Mammary epithelial cell (primary cell): ENCODE measurements at regions not wholly inside any gene's neighbourhood (a gene's known extent, or its start where the extent isn't known, plus 50 kb on each side); places are given as distances from the start of the nearest gene placed in this dataset.

Experiments used
- CTCF ChIP-seq, 2 donors: IDR thresholded peaks in 1 of 2; conservative IDR thresholded peaks in 1 of 2; 2 replicates each; pipeline ENCODE4 v1.5.1; 2011 to 2012; ENCODE audit warnings: inconsistent platforms in 2 of 2, low read length in 2 of 2, mild to moderate bottlenecking in 2 of 2, control low read depth in 1 of 2, low read depth in 1 of 2; ENCODE audit not compliant: insufficient read depth in 1 of 2; ENCODE audit errors: extremely low read depth in 1 of 2
- EZH2 ChIP-seq: IDR thresholded peaks from 2 replicates; pipeline ENCODE4 v1.6.1; 2012; ENCODE audit warnings: low read length, inconsistent platforms, borderline replicate concordance

GRCh38 chr11:98053851-98054250 is 966.9 kb upstream of the CNTN5 start:
- no peak for TF ChIP-seq CTCF (conservative IDR thresholded peaks at IDR 0.05 in 1 of 2, IDR thresholded peaks at IDR 0.05 in 1 of 2; ENCODE audit: extremely low read depth in 1 of 2, insufficient read depth in 1 of 2, low read depth in 1 of 2, low read length in 2 of 2)
- TF ChIP-seq EZH2, result no peak
